Naive thymus-derived CD4-positive, alpha-beta T cell (primary cell): ENCODE measurements at regions not wholly inside any gene's neighbourhood (a gene's known extent, or its start where the extent isn't known, plus 50 kb on each side); places are given as distances from the start of the nearest gene placed in this dataset.

Experiments
- ATAC-seq: fragments of 150-1000 bp; cut with Tn5 transposase; 2 replicates; pipeline ENCODE4 v1.10.0; 2021; ENCODE audit warnings: mild to moderate bottlenecking, moderate library complexity
- CTCF ChIA-PET: fragments of 350-600 bp; sonication (Branson Sonifier 250); formaldehyde crosslinking; loops from one replicate; lab custom pipeline; 2021; ENCODE audit warnings: antibody characterized with exemption; lab: Charles Lee
- POLR2A ChIA-PET: fragments of 350-600 bp; sonication (Branson Sonifier 250); formaldehyde crosslinking; loops from one replicate; lab custom pipeline; 2021; ENCODE audit warnings: antibody characterized with exemption, inconsistent platforms; lab: Charles Lee
- DNase-seq, 9 donors: peaks; one replicate each; pipeline versions ENCODE4 v3.0.0 to v3.0.0-alpha.2; 2020 to 2022; ENCODE audit warnings: mixed read lengths in 1 of 9
- H3K27ac ChIP-seq: one replicate; pipeline ENCODE4 v1.7.0; 2013; ENCODE audit warnings: mild to moderate bottlenecking, low read depth, low read length, moderate library complexity
- H3K27me3 ChIP-seq, 2 donors: one replicate each; pipeline ENCODE4 v1.7.0; 2013; ENCODE audit warnings: low read length in 2 of 2, mild to moderate bottlenecking in 2 of 2, moderate library complexity in 2 of 2; ENCODE audit not compliant: control insufficient read depth in 2 of 2, insufficient read depth in 2 of 2
- H3K36me3 ChIP-seq, 3 experiments: 1 replicate in 2 of 3; 2 replicates in 1 of 3; pipeline ENCODE4 v1.7.0; 2013; ENCODE audit warnings: low read length in 3 of 3, mild to moderate bottlenecking in 3 of 3, moderate library complexity in 1 of 3; ENCODE audit not compliant: insufficient read depth in 3 of 3, control insufficient read depth in 2 of 3
- H3K4me1 ChIP-seq, 2 donors: one replicate each; pipeline ENCODE4 v1.7.0; 2013; ENCODE audit warnings: low read length in 2 of 2, mild to moderate bottlenecking in 2 of 2, moderate library complexity in 1 of 2; ENCODE audit not compliant: control insufficient read depth in 2 of 2, insufficient read depth in 2 of 2
- H3K4me3 ChIP-seq: 2 replicates; pipeline ENCODE4 v1.7.0; 2013; ENCODE audit warnings: mild to moderate bottlenecking, low read length
- H3K9me3 ChIP-seq, 3 experiments: 1 replicate in 2 of 3; 2 replicates in 1 of 3; pipeline ENCODE4 v1.7.0; 2013; ENCODE audit warnings: low read length in 3 of 3; ENCODE audit not compliant: control insufficient read depth in 2 of 3
- H3K27ac Mint-ChIP-seq, 9 donors: one replicate each; pipeline ENCODE4 v1.8.0; 2020 to 2022; ENCODE audit warnings: mixed read lengths in 9 of 9, mild to moderate bottlenecking in 8 of 9, moderate library complexity in 5 of 9, inconsistent platforms in 2 of 9
- H3K27me3 Mint-ChIP-seq, 5 donors: one replicate each; pipeline ENCODE4 v1.8.0; 2021 to 2022; ENCODE audit warnings: mixed read lengths in 5 of 5, mild to moderate bottlenecking in 1 of 5
- H3K36me3 Mint-ChIP-seq, 5 donors: one replicate each; pipeline ENCODE4 v1.8.0; 2020 to 2022; ENCODE audit warnings: mixed read lengths in 5 of 5, mild to moderate bottlenecking in 3 of 5, inconsistent platforms in 1 of 5
- H3K4me1 Mint-ChIP-seq, 7 donors: one replicate each; pipeline ENCODE4 v1.8.0; 2020 to 2022; ENCODE audit warnings: mixed read lengths in 7 of 7, mild to moderate bottlenecking in 3 of 7, inconsistent platforms in 1 of 7
- H3K4me3 Mint-ChIP-seq, 10 donors: one replicate each; pipeline ENCODE4 v1.8.0; 2020 to 2022; ENCODE audit warnings: mild to moderate bottlenecking in 10 of 10, mixed read lengths in 10 of 10, moderate library complexity in 6 of 10, inconsistent platforms in 2 of 10
- H3K9me3 Mint-ChIP-seq, 11 donors: one replicate each; pipeline ENCODE4 v1.8.0; 2020 to 2022; ENCODE audit warnings: mixed read lengths in 11 of 11, mild to moderate bottlenecking in 4 of 11, inconsistent platforms in 1 of 11, moderate library complexity in 1 of 11
- intact Hi-C, 2 donors: fragments of 100-400 bp; cut with micrococcal nuclease; formaldehyde crosslinking; loops; one replicate each; pipeline ENCODE4 v1.15.1; 2023

DNA sequence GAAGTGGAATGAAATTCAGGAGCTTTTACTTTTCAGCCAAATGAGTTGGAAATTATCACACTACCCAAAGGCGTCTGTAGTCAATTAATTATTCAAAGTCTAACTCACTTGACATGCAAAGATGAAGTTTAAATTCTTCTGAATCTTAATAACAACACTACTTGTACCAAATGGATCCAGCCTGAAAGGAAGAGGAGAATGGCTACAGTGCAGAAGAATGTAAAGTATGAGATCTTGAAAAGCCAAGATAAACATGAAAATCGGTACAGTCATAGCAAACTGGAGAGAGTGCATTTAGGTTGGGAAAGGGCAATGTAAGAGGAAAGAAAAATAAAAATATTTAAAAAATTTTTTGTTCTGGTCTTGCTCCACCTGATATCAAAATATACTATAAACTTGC lies 195.5 kb downstream of the SIM1 start:
- no peak overlapping the region for H3K27ac Mint-ChIP-seq
- Histone ChIP-seq H3K9me3 (no peaks in the 10 kb centered on the region), H3K27ac (no peak overlapping the region), H3K27me3 (no peaks in the 10 kb centered on the region), H3K4me1 (no peaks in the 10 kb centered on the region), H3K36me3 (no peaks in the 10 kb centered on the region), H3K4me3 (no peak overlapping the region)
- peaks cover 0 to 4% (median 0%) of the 10 kb centered on the region in 11 donors for H3K9me3 Mint-ChIP-seq
- ChIA-PET CTCF (no interaction called here), POLR2A (no interaction called here)
- ATAC-seq: no peak
- intact Hi-C loops: no loop called here
- DNase-seq: no peak
- peaks cover 0 to 6% (median under 1%) of the 10 kb centered on the region in 5 donors for H3K27me3 Mint-ChIP-seq
- no peak overlapping the region for H3K4me3 Mint-ChIP-seq
- no peaks in the 10 kb centered on the region for H3K4me1 Mint-ChIP-seq
- H3K36me3 Mint-ChIP-seq: no peaks in the 10 kb centered on the region

DNA sequence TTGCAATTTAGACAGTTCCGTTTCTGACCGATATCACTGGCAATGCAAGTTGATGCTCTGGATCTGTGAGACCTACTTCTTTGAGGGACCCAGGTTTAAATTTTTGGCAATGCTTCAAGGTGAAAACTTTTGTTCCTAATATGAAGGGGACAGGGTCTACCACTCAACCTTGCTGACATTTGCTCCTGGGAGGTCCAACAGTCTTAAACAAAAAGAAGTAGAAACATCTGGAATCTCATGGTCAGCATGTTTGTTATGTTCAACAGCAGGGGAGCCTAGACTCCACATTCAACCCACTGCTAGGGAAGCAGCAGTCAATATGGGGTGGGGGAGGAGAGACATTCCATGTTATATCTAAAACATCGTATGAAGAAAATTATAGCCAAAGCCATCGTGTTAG lies 196.4 kb downstream of the SIM1 start:
- intact Hi-C loops: no loop called here
- H3K9me3 ChIP-seq: no peaks in the 10 kb centered on the region
- H3K4me3 ChIP-seq: no peak overlapping the region
- H3K4me1 Mint-ChIP-seq: no peaks in the 10 kb centered on the region
- no peak overlapping the region for H3K27ac ChIP-seq
- peaks cover 0 to 6% (median 3%) of the 10 kb centered on the region in 5 donors for H3K27me3 Mint-ChIP-seq
- no peak overlapping the region for H3K27ac Mint-ChIP-seq
- DNase-seq (no peak), ATAC-seq (no peak)
- H3K4me1 ChIP-seq: no peaks in the 10 kb centered on the region
- ChIA-PET POLR2A (no interaction called here), CTCF (no interaction called here)
- no peaks in the 10 kb centered on the region for H3K27me3 ChIP-seq
- no peak overlapping the region for H3K4me3 Mint-ChIP-seq
- H3K36me3 Mint-ChIP-seq: no peaks in the 10 kb centered on the region
- H3K36me3 ChIP-seq: no peaks in the 10 kb centered on the region
- peaks cover 0 to 7% (median 0%) of the 10 kb centered on the region in 11 donors for H3K9me3 Mint-ChIP-seq

DNA sequence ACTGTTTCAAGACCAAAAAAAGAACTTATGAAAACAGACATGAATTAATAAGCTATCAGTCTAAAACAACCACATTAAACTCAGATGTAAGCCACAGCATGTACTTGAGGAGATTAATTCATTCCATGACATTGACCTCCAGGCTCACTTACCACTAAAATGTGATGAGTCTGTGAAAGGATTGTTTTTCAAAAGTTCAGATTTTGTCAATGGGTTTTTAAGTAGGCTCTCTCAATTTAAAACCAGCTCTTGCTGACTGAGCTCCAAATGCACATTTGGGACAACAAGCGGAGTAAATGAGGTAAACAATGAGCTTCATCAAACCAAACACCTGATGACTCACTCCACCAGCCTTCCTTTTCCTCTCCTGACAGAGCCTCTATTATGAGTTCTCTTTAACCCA lies 197.0 kb downstream of the SIM1 start:
- Histone ChIP-seq H3K36me3 (no peaks in the 10 kb centered on the region), H3K9me3 (no peaks in the 10 kb centered on the region), H3K4me3 (no peak overlapping the region), H3K27ac (no peak overlapping the region), H3K27me3 (no peaks in the 10 kb centered on the region), H3K4me1 (no peaks in the 10 kb centered on the region)
- H3K4me1 Mint-ChIP-seq: no peaks in the 10 kb centered on the region
- no peak for ATAC-seq
- no peaks in the 10 kb centered on the region for H3K36me3 Mint-ChIP-seq
- intact Hi-C loops: no loop called here
- H3K27me3 Mint-ChIP-seq: peaks cover 0 to 6% (median 3%) of the 10 kb centered on the region in 5 donors
- H3K4me3 Mint-ChIP-seq: no peak overlapping the region
- ChIA-PET CTCF (no interaction called here), POLR2A (no interaction called here)
- H3K27ac Mint-ChIP-seq: no peak overlapping the region
- peaks cover 0 to 7% (median 0%) of the 10 kb centered on the region in 11 donors for H3K9me3 Mint-ChIP-seq
- no peak for DNase-seq

DNA sequence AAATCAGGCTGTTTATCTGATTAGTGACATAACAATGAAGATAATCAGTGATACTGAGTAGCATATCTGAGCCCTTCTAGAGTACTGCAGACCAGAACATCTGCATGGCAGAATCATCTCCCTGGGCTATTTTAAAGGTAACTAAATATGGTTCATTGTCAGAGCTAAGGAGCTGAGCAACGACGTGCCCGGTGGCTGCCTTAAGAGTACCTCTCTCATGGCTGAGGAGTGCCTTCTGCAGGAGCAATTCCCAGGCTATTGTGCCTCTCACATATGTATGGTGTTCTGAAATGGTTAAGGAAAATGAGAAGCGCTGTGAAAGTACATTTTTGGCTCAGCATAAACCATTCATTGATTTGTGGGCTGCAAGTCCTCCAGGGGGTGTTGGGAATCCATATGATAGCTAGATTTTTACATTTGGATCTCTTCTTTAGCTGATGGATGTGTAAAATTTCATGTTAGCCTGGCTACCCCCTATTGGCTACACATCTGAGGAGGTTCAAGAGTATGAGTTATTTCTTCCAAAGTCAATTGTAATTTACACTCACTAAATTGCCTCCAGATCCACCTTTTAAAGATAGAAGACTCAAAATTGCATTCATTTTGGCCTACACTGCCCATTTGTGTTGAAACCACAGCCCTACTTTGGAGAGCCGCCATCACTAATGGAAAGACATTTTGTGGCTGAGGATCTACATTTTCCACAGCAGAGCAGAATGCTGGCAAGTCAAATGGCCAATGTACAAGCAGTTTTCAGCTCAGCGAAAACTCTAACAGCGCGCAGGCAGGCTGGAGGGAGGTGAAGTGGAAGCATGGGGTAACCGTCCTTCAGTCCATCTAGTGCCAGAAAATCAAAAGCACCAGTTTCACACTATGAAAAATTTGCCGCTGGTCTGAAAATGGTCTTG lies 198.0 kb downstream of the SIM1 start:
- CTCF ChIA-PET: no interaction called here
- POLR2A ChIA-PET: no interaction called here
- H3K27me3 ChIP-seq: no peaks in the 10 kb centered on the region
- Mint-ChIP-seq H3K9me3 (peaks cover 0 to 7% (median 0%) of the 10 kb centered on the region in 11 donors), H3K27ac (no peak overlapping the region), H3K4me3 (no peak overlapping the region), H3K27me3 (peaks cover 0 to 6% (median 3%) of the 10 kb centered on the region in 5 donors), H3K4me1 (no peaks in the 10 kb centered on the region), H3K36me3 (no peaks in the 10 kb centered on the region)
- no peak overlapping the region for H3K27ac ChIP-seq
- H3K36me3 ChIP-seq: no peaks in the 10 kb centered on the region
- intact Hi-C loops: no loop called here
- DNase-seq (no peak), ATAC-seq (no peak)
- H3K9me3 ChIP-seq: no peaks in the 10 kb centered on the region
- no peak overlapping the region for H3K4me3 ChIP-seq
- H3K4me1 ChIP-seq: no peaks in the 10 kb centered on the region

DNA sequence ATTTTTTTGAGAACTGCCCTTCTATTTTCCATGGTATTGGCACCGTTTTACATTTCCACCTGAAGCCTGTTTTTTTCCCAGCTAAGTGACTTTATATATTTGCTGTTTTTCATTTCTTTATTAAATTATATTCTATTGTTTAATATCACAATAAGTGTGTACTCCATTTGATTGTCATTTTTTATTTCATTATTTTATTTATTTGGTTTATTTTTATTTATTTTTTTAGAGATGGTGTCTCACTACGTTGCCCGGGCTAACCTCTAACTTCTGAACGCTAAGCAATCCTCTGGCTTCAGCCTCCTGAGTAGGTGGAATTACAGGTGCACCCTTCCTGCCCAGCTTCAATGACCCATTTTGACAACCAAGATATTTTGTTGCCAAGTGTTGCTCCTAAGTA lies 202.6 kb downstream of the SIM1 start:
- ATAC-seq (no peak), DNase-seq (no peak)
- no peak overlapping the region for H3K27ac ChIP-seq
- Mint-ChIP-seq H3K27me3 (peaks cover 0 to 11% (median 6%) of the 10 kb centered on the region in 5 donors), H3K36me3 (no peaks in the 10 kb centered on the region), H3K4me1 (peaks cover 0 to 3% (median 0%) of the 10 kb centered on the region in 7 donors), H3K4me3 (no peak overlapping the region), H3K27ac (no peak overlapping the region), H3K9me3 (peaks cover 0 to 6% (median 0%) of the 10 kb centered on the region in 11 donors)
- intact Hi-C loops: no loop called here
- no peaks in the 10 kb centered on the region for H3K9me3 ChIP-seq
- no peaks in the 10 kb centered on the region for H3K36me3 ChIP-seq
- H3K4me1 ChIP-seq: no peaks in the 10 kb centered on the region
- POLR2A ChIA-PET: no interaction called here
- no peak overlapping the region for H3K4me3 ChIP-seq
- no peaks in the 10 kb centered on the region for H3K27me3 ChIP-seq
- CTCF ChIA-PET: no interaction called here

DNA sequence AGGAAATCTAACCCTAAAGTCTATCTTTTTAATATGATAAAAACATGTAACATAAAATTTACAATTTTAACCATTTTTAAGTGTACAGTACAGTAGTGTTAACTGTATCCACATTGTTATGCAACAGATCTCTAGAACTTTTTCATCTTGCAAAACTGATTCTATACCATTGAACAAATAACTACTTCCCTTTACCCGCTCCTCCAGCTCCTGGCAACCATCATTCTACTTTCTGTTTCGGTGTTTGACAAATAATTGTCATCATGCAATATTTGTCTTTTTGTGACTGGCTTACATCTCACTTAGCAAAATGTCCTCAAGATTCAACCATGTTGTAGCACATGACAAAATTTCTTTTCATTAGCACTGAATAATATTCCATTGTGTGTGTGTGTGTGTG lies 203.2 kb downstream of the SIM1 start:
- no peak overlapping the region for H3K27ac Mint-ChIP-seq
- H3K9me3 Mint-ChIP-seq: peaks cover 0 to 6% (median 0%) of the 10 kb centered on the region in 11 donors
- H3K36me3 Mint-ChIP-seq: no peaks in the 10 kb centered on the region
- DNase-seq (no peak), ATAC-seq (no peak)
- intact Hi-C loops: no loop called here
- no peaks in the 10 kb centered on the region for H3K9me3 ChIP-seq
- H3K4me3 ChIP-seq: no peak overlapping the region
- H3K36me3 ChIP-seq: no peaks in the 10 kb centered on the region
- H3K27ac ChIP-seq: no peak overlapping the region
- ChIA-PET POLR2A (no interaction called here), CTCF (no interaction called here)
- H3K4me3 Mint-ChIP-seq: no peak overlapping the region
- no peaks in the 10 kb centered on the region for H3K27me3 ChIP-seq
- no peaks in the 10 kb centered on the region for H3K4me1 ChIP-seq
- peaks cover 0 to 11% (median 0%) of the 10 kb centered on the region in 5 donors for H3K27me3 Mint-ChIP-seq
- peaks cover 0 to 3% (median 0%) of the 10 kb centered on the region in 7 donors for H3K4me1 Mint-ChIP-seq

DNA sequence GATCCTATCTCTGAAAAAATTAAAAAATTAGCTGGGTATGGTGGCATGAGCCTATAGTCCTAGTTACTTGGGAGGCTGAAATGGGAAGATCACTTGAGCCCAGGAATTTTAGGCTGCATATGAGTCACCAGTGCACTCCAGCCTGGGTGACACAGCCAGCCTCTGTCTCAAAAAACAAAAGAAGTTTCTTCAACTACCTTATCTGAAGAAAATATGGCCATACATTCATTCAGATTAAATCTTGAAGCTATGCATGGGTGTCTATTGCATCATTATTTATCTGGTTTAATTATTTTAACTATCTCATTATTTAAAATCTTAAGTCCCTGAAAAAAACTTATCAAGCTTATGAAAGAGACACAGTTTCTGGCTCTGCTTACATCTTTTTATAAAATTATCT lies 204.1 kb downstream of the SIM1 start:
- no peak for DNase-seq

More for the DNA sequence above, 204.1 kb downstream of the SIM1 start:
- no peaks in the 10 kb centered on the region for H3K4me1 ChIP-seq
- Mint-ChIP-seq H3K27me3 (peaks cover 0 to 11% (median 0%) of the 10 kb centered on the region in 5 donors), H3K27ac (no peak overlapping the region), H3K4me1 (peaks cover 0 to 3% (median 0%) of the 10 kb centered on the region in 7 donors), H3K9me3 (peaks cover 0 to 6% (median 0%) of the 10 kb centered on the region in 11 donors), H3K36me3 (no peaks in the 10 kb centered on the region), H3K4me3 (no peak overlapping the region)
- no peaks in the 10 kb centered on the region for H3K36me3 ChIP-seq
- no peak for ATAC-seq
- H3K4me3 ChIP-seq: no peak overlapping the region
- no peak overlapping the region for H3K27ac ChIP-seq
- POLR2A ChIA-PET: no interaction called here
- intact Hi-C loops: no loop called here
- H3K27me3 ChIP-seq: no peaks in the 10 kb centered on the region
- CTCF ChIA-PET: no interaction called here
- no peaks in the 10 kb centered on the region for H3K9me3 ChIP-seq
